AG04450 (cell line): ENCODE measurements at regions not wholly inside any gene's neighbourhood (a gene's known extent, or its start where the extent isn't known, plus 50 kb on each side); places are given as distances from the start of the nearest gene placed in this dataset.

Experiments
- CTCF ChIA-PET: fragments of 300-600, 350-600 bp; formaldehyde crosslinking; extraction: SDS; loops from one replicate; lab custom pipeline; 2022; ENCODE audit warnings: antibody characterized with exemption, inconsistent platforms; lab: Charles Lee
- POLR2A ChIA-PET: fragments of 350-600 bp; formaldehyde crosslinking; extraction: SDS; loops from one replicate; lab custom pipeline; 2021; ENCODE audit warnings: antibody characterized with exemption, inconsistent platforms; lab: Yijun Ruan, JAX
- DNase-seq: peaks from one replicate; pipeline ENCODE4 v3.0.0-alpha.2; 2011; ENCODE audit warnings: low read depth, low spot score
- H3K27ac ChIP-seq: one replicate; pipeline ENCODE4 v1.5.1; 2012; ENCODE audit warnings: low read depth, low read length, control low read depth
- H3K27me3 ChIP-seq: one replicate; pipeline ENCODE4 v1.6.0; 2012; ENCODE audit warnings: low read length; ENCODE audit not compliant: control insufficient read depth, insufficient read depth
- H3K4me3 ChIP-seq: 2 replicates; pipeline ENCODE4 v1.5.1; 2011; ENCODE audit warnings: mild to moderate bottlenecking, low read depth, low read length, control low read depth
- H3K9me3 ChIP-seq: 2 replicates; pipeline ENCODE4 v1.5.1; 2012; ENCODE audit warnings: low read length; ENCODE audit not compliant: control insufficient read depth, insufficient read depth
- TF ChIP-seq, protein P1 (sequence below): IDR thresholded peaks from 2 replicates; pipeline ENCODE4 v1.5.1; 2011; ENCODE audit warnings: low read depth, low read length, control low read depth, inconsistent platforms

DNA sequence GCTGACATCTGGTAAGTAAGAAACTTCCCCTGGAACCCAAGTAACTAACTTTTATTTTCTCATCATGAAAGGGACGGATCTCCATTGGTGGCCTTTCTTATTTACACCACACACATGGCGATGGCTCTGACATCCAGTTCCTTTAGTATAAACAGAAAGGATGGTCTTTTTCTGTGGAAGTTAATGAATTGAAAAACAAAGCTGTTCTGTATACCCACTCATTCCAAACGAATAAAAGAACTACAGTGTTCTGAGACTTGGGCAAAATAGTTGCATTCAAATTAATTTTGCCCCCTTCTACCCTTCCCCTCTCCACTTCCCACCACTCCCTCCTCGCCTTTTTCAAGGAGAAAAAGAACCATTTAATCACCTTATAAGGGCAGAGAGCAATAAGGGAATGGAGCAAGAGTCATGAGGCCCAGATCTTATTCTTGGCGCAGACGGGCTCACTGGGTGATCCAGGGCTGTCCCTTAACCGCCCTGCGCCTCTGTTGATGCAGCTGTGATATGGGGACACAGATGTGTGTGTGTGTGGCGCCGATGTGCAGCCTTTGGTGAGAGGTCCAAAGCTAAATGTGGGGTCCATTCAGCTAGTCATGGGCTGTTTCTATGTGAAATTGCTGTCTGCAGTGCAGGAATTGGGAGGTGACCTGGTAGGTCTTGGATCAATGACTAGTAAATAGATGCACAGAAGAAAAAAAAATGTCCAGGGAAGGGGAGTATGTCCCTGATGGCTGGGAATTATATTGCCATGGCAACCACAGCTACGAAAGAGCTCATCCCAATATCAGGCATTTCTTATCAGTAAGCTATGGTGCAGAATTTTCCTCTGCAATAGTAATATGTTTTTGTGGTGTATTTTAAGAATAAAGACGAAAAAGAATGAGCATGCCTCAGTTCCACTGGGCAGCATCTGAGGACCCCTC is 141.5 kb upstream of the ERCC6L2 start:
- Histone ChIP-seq H3K27ac (no peak overlapping the region), H3K27me3 (peaks cover 18% of the 10 kb centered on the region), H3K9me3 (peaks cover 5% of the 10 kb centered on the region), H3K4me3 (no peak overlapping the region)
- TF ChIP-seq, protein P1, sequence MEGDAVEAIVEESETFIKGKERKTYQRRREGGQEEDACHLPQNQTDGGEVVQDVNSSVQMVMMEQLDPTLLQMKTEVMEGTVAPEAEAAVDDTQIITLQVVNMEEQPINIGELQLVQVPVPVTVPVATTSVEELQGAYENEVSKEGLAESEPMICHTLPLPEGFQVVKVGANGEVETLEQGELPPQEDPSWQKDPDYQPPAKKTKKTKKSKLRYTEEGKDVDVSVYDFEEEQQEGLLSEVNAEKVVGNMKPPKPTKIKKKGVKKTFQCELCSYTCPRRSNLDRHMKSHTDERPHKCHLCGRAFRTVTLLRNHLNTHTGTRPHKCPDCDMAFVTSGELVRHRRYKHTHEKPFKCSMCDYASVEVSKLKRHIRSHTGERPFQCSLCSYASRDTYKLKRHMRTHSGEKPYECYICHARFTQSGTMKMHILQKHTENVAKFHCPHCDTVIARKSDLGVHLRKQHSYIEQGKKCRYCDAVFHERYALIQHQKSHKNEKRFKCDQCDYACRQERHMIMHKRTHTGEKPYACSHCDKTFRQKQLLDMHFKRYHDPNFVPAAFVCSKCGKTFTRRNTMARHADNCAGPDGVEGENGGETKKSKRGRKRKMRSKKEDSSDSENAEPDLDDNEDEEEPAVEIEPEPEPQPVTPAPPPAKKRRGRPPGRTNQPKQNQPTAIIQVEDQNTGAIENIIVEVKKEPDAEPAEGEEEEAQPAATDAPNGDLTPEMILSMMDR, result no peak
- ChIA-PET CTCF (interaction anchor here (0.9 kb wide), 1 partner anchor 9 kb away, joined by 3 read pairs; no protein-coding TSS in a partner anchor), POLR2A (no interaction called here)
- no peak for DNase-seq

- no peak for DNase-seq
- Histone ChIP-seq H3K9me3 (peaks cover 11% of the 10 kb centered on the region), H3K27me3 (peaks cover 18% of the 10 kb centered on the region), H3K4me3 (no peak overlapping the region), H3K27ac (no peak overlapping the region)
- CTCF ChIA-PET, result interaction anchor here (0.9 kb wide), 1 partner anchor 10 kb away, joined by 3 read pairs; no protein-coding TSS in a partner anchor
- TF ChIP-seq, protein P1, result no peak
- POLR2A ChIA-PET, result no interaction called here
Observed at GRCh38 chr9:95732802-95733688, 142.4 kb upstream of the ERCC6L2 start.

DNA sequence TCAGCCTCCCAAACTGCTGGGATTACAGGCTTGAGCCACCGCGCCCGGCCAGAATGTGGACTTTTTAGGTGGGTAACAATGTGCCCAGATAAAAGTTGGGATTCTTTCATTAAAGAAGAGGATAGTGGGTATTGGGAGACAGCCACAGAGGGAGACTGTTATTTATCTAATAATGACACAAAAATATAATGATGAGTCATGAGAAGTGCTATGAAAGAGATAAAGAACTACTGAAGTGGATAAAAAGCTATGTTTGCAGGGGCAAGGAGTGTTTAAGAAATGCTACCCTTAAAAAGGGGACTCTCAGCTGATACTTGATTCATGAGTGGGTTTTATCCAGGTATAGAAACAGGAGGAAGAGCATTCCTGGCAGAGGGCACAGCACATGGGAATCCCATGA is 143.6 kb upstream of the ERCC6L2 start:
- H3K9me3 ChIP-seq, result peaks cover 11% of the 10 kb centered on the region
- H3K27ac ChIP-seq, result no peak overlapping the region
- peaks cover 14% of the 10 kb centered on the region for H3K27me3 ChIP-seq
- ChIA-PET POLR2A (no interaction called here), CTCF (no interaction called here)
- TF ChIP-seq, protein P1, result no peak
- H3K4me3 ChIP-seq, result no peak overlapping the region
- no peak for DNase-seq

- ChIA-PET CTCF (interaction anchor here (0.9 kb wide), 1 partner anchor 503 kb away, joined by 3 read pairs; no protein-coding TSS in a partner anchor), POLR2A (no interaction called here)
- Histone ChIP-seq H3K27ac (no peak overlapping the region), H3K4me3 (no peak overlapping the region), H3K27me3 (peaks cover 16% of the 10 kb centered on the region), H3K9me3 (peaks cover 11% of the 10 kb centered on the region)
- TF ChIP-seq, protein P1, result no peak
- DNase-seq, result no peak
Observed at GRCh38 chr9:95729669-95730368, 145.7 kb upstream of the ERCC6L2 start.
